Neutrophil (primary cell): ENCODE measurements at regions not wholly inside any gene's neighbourhood (a gene's known extent, or its start where the extent isn't known, plus 50 kb on each side); places are given as distances from the start of the nearest gene placed in this dataset.

Experiments used
- H3K27ac ChIP-seq: fragments of 200-600 bp; sonication (generic); 2 replicates; pipeline ENCODE4 v1.5.1; 2016; ENCODE audit warnings: mild to moderate bottlenecking, moderate library complexity
- H3K27me3 ChIP-seq: fragments of 200-600 bp; sonication (generic); 2 replicates; pipeline ENCODE4 v1.6.0; 2016; ENCODE audit warnings: mild to moderate bottlenecking
- H3K36me3 ChIP-seq: fragments of 200-600 bp; sonication (generic); 2 replicates; pipeline ENCODE4 v1.5.1; 2017
- H3K4me1 ChIP-seq, 2 experiments: fragments of 200-600 bp in 1 of 2; sonication (generic) in 1 of 2; 1 replicate in 1 of 2; 2 replicates in 1 of 2; pipeline versions ENCODE4 v1.5.1 to v1.6.1; 2013 to 2016; ENCODE audit warnings: low read depth in 1 of 2, low read length in 1 of 2, mild to moderate bottlenecking in 1 of 2, moderate library complexity in 1 of 2; ENCODE audit not compliant: control insufficient read depth in 1 of 2, insufficient read depth in 1 of 2
- H3K4me3 ChIP-seq, 2 experiments: fragments of 200-600 bp in 1 of 2; sonication (generic) in 1 of 2; 1 replicate in 1 of 2; 2 replicates in 1 of 2; pipeline ENCODE4 v1.5.1; 2013 to 2016; ENCODE audit warnings: low read depth in 1 of 2, low read length in 1 of 2, mild to moderate bottlenecking in 1 of 2, moderate library complexity in 1 of 2
- H3K9me3 ChIP-seq: fragments of 200-600 bp; sonication (generic); 2 replicates; pipeline ENCODE4 v1.5.1; 2016
- TF ChIP-seq, protein P1 (sequence below): fragments of 200-600 bp; sonication (generic); IDR thresholded peaks from 2 replicates; pipeline ENCODE4 v1.5.1; 2016; ENCODE audit warnings: antibody characterized with exemption

DNA sequence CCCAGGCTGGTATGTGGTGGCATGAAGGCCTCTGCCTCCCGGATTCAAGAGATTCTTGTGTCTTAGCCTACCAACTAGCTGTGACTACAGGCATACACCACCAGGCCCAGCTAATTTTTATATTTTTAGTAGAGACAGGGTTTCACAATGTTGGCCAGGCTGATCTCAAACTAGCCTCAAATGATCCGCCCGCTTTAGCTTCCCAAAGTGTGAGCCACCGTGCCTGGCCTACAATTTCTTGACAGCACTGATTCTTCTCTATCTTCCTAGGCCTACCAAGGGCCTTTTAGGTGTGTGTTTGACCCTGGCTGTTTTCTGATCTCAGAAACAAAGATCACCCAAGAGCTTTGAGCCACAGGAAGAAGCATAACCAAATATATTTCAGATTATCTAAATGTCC lies 540.8 kb upstream of the ADAMTS5 start:
- no peak overlapping the region for H3K4me3 ChIP-seq
- H3K27me3 ChIP-seq, result no peaks in the 10 kb centered on the region
- H3K36me3 ChIP-seq, result no peaks in the 10 kb centered on the region
- H3K4me1 ChIP-seq, result no peaks in the 10 kb centered on the region
- TF ChIP-seq, protein P1, sequence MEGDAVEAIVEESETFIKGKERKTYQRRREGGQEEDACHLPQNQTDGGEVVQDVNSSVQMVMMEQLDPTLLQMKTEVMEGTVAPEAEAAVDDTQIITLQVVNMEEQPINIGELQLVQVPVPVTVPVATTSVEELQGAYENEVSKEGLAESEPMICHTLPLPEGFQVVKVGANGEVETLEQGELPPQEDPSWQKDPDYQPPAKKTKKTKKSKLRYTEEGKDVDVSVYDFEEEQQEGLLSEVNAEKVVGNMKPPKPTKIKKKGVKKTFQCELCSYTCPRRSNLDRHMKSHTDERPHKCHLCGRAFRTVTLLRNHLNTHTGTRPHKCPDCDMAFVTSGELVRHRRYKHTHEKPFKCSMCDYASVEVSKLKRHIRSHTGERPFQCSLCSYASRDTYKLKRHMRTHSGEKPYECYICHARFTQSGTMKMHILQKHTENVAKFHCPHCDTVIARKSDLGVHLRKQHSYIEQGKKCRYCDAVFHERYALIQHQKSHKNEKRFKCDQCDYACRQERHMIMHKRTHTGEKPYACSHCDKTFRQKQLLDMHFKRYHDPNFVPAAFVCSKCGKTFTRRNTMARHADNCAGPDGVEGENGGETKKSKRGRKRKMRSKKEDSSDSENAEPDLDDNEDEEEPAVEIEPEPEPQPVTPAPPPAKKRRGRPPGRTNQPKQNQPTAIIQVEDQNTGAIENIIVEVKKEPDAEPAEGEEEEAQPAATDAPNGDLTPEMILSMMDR, result no peak
- no peaks in the 10 kb centered on the region for H3K9me3 ChIP-seq
- no peak overlapping the region for H3K27ac ChIP-seq

DNA sequence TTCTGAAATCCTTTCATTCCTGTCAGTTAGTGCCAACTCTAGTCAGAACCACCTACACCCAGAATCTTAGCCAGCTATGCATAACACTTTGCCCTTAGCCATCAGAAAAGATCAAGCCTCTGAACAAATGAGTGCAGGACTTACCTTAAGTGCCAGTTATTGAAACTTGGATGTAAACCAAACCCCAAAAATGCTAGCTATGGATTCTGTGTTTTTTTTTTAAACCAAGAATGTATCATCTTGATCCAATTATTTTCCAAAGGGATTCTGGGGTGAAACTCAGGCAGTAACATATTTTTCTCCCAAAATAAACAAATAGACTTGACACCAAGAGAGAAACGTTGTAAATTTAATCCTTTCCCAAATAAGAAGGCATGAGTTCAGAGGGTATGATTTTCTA lies 538.6 kb upstream of the ADAMTS5 start:
- no peak overlapping the region for H3K27ac ChIP-seq
- no peaks in the 10 kb centered on the region for H3K27me3 ChIP-seq
- H3K36me3 ChIP-seq, result no peaks in the 10 kb centered on the region
- H3K4me1 ChIP-seq, result no peaks in the 10 kb centered on the region
- no peaks in the 10 kb centered on the region for H3K9me3 ChIP-seq
- H3K4me3 ChIP-seq, result no peak overlapping the region
- TF ChIP-seq, protein P1, result no peak

DNA sequence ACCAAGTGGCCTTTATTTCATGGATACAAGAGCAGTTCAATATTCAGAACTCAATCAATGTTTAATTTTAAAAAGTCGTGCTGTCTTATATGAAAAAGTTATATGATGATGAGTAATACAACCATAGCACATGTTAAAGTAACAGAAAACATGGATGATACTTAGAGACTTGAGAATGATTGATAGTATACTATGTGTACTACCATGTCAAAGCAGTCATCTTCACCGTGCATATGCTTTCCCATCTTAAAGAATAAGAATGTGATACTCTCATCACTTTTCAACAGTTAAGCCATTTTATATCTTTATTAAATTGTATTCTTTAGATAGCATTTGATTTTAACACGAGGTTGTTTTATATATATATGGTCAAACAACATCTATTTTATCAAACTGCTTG lies 535.9 kb upstream of the ADAMTS5 start:
- H3K4me3 ChIP-seq, result no peak overlapping the region

DNA sequence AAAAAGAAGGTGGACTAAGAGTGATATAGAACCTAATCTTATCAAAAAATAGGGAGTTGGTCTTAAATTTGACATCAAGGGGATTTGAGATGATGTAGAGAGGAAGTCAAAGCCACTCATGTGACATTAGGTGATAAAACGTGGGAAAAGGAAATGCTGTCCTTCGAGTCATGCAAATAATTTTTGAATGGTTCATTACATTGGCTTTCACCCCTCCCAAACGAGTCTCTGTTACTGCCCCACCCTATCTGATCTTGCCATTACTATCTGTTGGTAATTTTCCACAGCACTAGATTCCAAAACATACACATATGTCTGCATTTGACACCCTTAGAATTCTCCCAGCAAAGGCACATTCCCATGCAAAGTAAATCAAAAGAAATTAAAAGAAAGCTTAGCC lies 531.1 kb upstream of the ADAMTS5 start:
- TF ChIP-seq, protein P1, result no peak
- Histone ChIP-seq H3K4me1 (no peaks in the 10 kb centered on the region), H3K36me3 (no peaks in the 10 kb centered on the region), H3K27me3 (no peaks in the 10 kb centered on the region), H3K9me3 (no peaks in the 10 kb centered on the region), H3K27ac (no peak overlapping the region), H3K4me3 (no peak overlapping the region)

More for the DNA sequence above, 535.9 kb upstream of the ADAMTS5 start:
- H3K9me3 ChIP-seq, result no peaks in the 10 kb centered on the region
- H3K27ac ChIP-seq, result no peak overlapping the region
- no peaks in the 10 kb centered on the region for H3K36me3 ChIP-seq
- no peaks in the 10 kb centered on the region for H3K27me3 ChIP-seq
- TF ChIP-seq, protein P1, result no peak
- H3K4me1 ChIP-seq, result no peaks in the 10 kb centered on the region

DNA sequence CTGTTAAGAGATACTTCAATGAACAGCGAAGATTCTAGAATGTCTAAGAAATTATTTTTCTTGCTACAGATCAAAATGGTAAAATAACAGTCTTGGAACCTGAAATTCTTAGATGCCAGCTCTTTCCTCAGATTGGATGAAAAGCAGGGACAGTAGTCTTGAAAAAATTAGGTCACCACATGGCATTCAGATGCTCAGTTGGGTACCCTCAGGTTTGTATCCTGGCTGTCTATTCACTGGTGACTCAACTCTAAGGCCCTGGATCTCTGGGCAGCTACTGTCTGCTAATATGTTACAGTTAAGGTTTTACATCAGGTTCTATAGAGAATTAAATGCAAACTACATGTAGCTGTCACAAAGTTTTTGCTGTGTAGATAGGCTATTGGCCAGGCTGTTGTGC lies 528.9 kb upstream of the ADAMTS5 start:
- H3K27ac ChIP-seq, result no peak overlapping the region
- H3K4me3 ChIP-seq, result no peak overlapping the region
- TF ChIP-seq, protein P1, result no peak
- no peaks in the 10 kb centered on the region for H3K4me1 ChIP-seq
- H3K36me3 ChIP-seq, result no peaks in the 10 kb centered on the region
- H3K9me3 ChIP-seq, result no peaks in the 10 kb centered on the region
- no peaks in the 10 kb centered on the region for H3K27me3 ChIP-seq

DNA sequence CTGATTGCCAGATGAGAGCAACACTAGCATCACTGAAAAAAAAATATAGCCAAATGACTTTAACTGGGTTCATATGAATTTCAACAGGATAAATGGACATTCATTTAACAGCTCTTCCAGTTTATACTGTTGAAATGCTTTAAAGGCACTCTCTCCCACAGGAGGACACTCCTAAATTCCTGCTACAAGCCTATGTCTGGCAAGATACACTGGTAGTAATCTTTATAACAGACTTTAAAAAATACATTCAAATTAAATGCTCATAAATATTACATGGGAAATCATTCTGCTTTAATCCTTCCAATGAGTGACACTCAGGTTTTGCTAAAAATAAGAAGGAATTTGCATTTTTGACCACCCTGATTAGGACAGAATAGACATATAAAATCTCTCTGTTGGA lies 526.7 kb upstream of the ADAMTS5 start:
- H3K9me3 ChIP-seq, result no peaks in the 10 kb centered on the region
- H3K36me3 ChIP-seq, result no peaks in the 10 kb centered on the region
- no peak overlapping the region for H3K4me3 ChIP-seq
- no peak overlapping the region for H3K27ac ChIP-seq
- TF ChIP-seq, protein P1, result no peak
- H3K4me1 ChIP-seq, result no peaks in the 10 kb centered on the region
- H3K27me3 ChIP-seq, result no peaks in the 10 kb centered on the region
